ENCODE measurements at regions not wholly inside any gene's neighbourhood (a gene's known extent, or its start where the extent isn't known, plus 50 kb on each side); places are given as distances from the start of the nearest gene placed in this dataset.

DNA sequence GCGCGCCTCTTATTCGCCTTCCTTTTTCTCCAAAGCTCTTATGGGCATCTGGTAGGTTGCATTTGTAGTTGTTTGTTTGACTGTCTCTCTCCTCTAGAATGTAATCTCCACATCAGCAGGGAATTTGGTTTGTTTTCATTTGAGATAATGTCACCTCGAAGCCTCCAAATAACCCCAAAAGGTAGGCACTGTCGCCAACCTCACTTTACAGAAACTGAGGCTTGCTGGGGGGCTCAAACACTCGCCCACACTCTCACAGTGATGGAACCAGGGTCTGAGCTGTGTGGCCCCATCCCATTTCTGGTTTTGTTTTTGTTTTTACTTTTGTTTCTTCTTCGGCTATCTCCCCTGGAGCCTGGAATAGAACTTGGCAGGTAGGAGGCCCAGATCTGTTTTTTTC is 172.2 kb upstream of the MYCN start:
- Histone ChIP-seq H3K27ac (no peak overlapping the region), H2AFZ (no peak overlapping the region), H3K36me3 (ENCODE audit: control insufficient read depth, insufficient read depth, low read length) (no peaks in the 10 kb centered on the region), H3K9me3 (ENCODE audit: control insufficient read depth, low read length) (no peaks in the 10 kb centered on the region), H3K4me3 (ENCODE audit: low read depth, low read length) (no peak overlapping the region), H3K79me2 (no peaks in the 10 kb centered on the region), H3K4me1 (no peaks in the 10 kb centered on the region), H3K4me2 (ENCODE audit: low read length) (no peak overlapping the region), H3K27me3 (ENCODE audit: control insufficient read depth, insufficient read depth, low read length) (no peaks in the 10 kb centered on the region), H3K9ac (no peak overlapping the region)
- TF ChIP-seq, protein P1, sequence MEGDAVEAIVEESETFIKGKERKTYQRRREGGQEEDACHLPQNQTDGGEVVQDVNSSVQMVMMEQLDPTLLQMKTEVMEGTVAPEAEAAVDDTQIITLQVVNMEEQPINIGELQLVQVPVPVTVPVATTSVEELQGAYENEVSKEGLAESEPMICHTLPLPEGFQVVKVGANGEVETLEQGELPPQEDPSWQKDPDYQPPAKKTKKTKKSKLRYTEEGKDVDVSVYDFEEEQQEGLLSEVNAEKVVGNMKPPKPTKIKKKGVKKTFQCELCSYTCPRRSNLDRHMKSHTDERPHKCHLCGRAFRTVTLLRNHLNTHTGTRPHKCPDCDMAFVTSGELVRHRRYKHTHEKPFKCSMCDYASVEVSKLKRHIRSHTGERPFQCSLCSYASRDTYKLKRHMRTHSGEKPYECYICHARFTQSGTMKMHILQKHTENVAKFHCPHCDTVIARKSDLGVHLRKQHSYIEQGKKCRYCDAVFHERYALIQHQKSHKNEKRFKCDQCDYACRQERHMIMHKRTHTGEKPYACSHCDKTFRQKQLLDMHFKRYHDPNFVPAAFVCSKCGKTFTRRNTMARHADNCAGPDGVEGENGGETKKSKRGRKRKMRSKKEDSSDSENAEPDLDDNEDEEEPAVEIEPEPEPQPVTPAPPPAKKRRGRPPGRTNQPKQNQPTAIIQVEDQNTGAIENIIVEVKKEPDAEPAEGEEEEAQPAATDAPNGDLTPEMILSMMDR (IDR thresholded peaks at IDR 0.05): no peak

DNA sequence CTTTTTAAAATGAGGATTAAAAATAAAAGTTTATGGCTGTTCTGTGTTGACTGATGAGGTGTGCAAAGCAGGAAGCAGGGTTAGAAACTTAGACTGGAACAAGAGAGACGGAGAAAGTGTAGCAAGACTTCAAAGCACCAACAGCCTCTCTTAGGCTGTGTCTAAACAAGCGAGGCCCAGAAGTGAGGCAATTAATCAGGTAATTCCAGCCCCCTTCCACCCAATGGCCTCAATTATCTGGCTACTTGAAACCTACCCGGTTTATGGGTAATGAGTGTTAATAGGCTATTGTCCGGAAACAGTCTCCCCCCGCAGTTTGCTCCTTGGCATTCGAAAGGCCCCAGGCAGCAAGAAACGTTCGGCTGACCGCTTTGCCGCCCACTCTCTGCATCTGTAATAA is 171.7 kb upstream of the MYCN start:
- Histone ChIP-seq H3K27ac (no peak overlapping the region), H3K4me1 (no peaks in the 10 kb centered on the region), H3K79me2 (no peaks in the 10 kb centered on the region), H3K4me2 (ENCODE audit: low read length) (no peak overlapping the region), H2AFZ (no peak overlapping the region), H3K36me3 (ENCODE audit: control insufficient read depth, insufficient read depth, low read length) (no peaks in the 10 kb centered on the region), H3K9ac (no peak overlapping the region), H3K4me3 (ENCODE audit: low read depth, low read length) (no peak overlapping the region), H3K9me3 (ENCODE audit: control insufficient read depth, low read length) (no peaks in the 10 kb centered on the region), H3K27me3 (ENCODE audit: control insufficient read depth, insufficient read depth, low read length) (no peaks in the 10 kb centered on the region)
- TF ChIP-seq, protein P1 (IDR thresholded peaks at IDR 0.05): no peak

DNA sequence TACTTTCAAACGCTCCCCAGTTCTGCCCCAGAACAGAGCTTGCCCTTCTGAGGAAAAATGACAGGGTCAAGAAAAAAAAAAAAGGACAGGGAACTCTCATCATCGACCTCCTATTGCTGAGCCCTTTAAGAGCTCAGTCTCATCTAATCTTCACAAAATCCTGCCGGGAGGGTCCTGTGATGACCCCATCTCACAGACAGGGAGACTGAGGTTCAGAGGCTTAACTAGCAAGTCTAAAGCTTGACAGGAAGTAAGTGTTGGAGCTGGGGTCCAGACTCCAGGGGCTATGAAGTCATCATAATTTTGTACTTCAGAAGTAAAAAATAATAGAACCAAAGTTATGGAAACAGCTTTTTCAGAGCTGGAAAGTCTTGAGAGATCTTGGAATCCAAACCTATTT is 171.1 kb upstream of the MYCN start:
- H3K27me3 ChIP-seq (ENCODE audit: control insufficient read depth, insufficient read depth, low read length): no peaks in the 10 kb centered on the region
- TF ChIP-seq, protein P1 (IDR thresholded peaks at IDR 0.05): no peak
- no peaks in the 10 kb centered on the region for H3K9me3 ChIP-seq (ENCODE audit: control insufficient read depth, low read length)
- H3K79me2 ChIP-seq: no peaks in the 10 kb centered on the region
- H3K4me1 ChIP-seq: no peaks in the 10 kb centered on the region
- no peak overlapping the region for H3K9ac ChIP-seq
- H3K4me2 ChIP-seq (ENCODE audit: low read length): no peak overlapping the region
- no peak overlapping the region for H3K4me3 ChIP-seq (ENCODE audit: low read depth, low read length)
- no peak overlapping the region for H2AFZ ChIP-seq
- H3K27ac ChIP-seq: no peak overlapping the region
- no peaks in the 10 kb centered on the region for H3K36me3 ChIP-seq (ENCODE audit: control insufficient read depth, insufficient read depth, low read length)

DNA sequence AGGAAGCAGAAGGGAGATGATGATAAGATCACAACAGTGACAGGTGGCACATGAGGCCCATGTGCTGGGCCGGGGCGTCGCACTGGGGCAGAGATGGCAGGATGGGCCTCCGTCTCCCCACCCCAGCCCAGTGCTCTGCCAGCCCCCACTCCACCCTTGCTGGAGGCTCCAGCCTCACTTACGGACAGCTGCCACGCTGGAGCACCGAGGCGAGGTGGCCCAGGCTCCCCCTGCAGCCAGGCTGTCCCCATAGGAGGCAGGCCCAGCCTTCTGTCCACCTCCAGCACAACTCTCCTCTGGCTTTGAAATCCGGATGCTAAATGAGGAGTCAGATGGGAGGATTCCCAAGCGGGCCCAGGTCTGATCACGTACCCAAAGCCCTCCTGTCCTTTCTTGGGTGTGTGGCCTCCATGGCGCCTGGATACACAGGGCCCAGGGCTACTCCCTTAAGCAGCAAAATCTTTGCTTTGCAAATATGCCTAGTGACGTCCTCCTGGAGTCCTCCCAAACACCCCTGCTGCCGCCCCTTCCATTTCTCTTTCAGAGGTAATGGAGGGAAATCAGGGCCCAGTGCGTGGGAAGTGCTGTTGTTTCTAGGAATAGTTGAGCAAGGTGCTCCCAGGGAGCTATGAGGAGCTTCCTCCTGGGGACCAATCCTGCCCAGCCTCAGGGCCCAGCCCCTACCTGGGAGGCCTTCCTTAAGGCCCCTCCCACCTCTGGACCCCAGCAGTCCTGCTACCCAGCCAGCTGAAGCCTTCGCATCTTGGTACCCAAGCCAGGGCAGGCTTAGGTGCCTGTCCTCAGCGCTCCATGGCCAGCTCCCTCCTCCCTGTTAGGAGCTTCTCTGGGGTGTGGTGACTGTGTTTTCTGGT is 170.4 kb upstream of the MYCN start:
- H3K27me3 ChIP-seq (ENCODE audit: control insufficient read depth, insufficient read depth, low read length): no peaks in the 10 kb centered on the region
- H3K4me3 ChIP-seq (ENCODE audit: low read depth, low read length): no peak overlapping the region
- no peaks in the 10 kb centered on the region for H3K36me3 ChIP-seq (ENCODE audit: control insufficient read depth, insufficient read depth, low read length)
- no peak overlapping the region for H3K4me2 ChIP-seq (ENCODE audit: low read length)
- no peak overlapping the region for H3K27ac ChIP-seq
- no peaks in the 10 kb centered on the region for H3K9me3 ChIP-seq (ENCODE audit: control insufficient read depth, low read length)
- no peaks in the 10 kb centered on the region for H3K79me2 ChIP-seq
- no peaks in the 10 kb centered on the region for H3K4me1 ChIP-seq
- H3K9ac ChIP-seq: no peak overlapping the region
- TF ChIP-seq, protein P1 (IDR thresholded peaks at IDR 0.05): no peak
- no peak overlapping the region for H2AFZ ChIP-seq

DNA sequence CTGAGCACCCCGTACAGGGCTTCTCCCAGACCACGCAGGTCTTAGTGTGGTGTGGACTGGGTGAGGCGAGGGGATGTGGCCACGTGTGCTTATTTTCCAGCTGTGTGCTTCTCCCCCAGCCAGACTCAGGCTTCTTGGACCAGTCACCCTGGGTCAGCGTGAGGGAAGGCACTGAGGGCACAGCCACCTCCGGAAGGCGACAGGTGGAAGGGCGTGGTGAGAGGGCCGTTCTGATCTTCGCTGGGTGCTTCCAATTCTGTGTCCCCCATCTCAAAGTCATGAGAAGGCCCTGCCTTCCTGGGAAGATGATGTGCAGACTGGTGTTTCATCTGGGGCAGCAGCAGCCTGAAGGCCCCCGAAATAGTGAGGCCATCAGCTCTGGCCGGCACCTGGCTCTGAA is 169.7 kb upstream of the MYCN start:
- Histone ChIP-seq H3K9ac (no peak overlapping the region), H3K27me3 (ENCODE audit: control insufficient read depth, insufficient read depth, low read length) (no peaks in the 10 kb centered on the region), H3K4me2 (ENCODE audit: low read length) (no peak overlapping the region), H3K9me3 (ENCODE audit: control insufficient read depth, low read length) (no peaks in the 10 kb centered on the region), H3K79me2 (no peaks in the 10 kb centered on the region), H3K4me1 (no peaks in the 10 kb centered on the region), H3K4me3 (ENCODE audit: low read depth, low read length) (no peak overlapping the region), H3K36me3 (ENCODE audit: control insufficient read depth, insufficient read depth, low read length) (no peaks in the 10 kb centered on the region), H3K27ac (no peak overlapping the region), H2AFZ (no peak overlapping the region)
- TF ChIP-seq, protein P1 (IDR thresholded peaks at IDR 0.05): no peak
